ENCODE measurements at regions not wholly inside any gene's neighbourhood (a gene's known extent, or its start where the extent isn't known, plus 50 kb on each side); places are given as distances from the start of the nearest gene placed in this dataset.

DNA sequence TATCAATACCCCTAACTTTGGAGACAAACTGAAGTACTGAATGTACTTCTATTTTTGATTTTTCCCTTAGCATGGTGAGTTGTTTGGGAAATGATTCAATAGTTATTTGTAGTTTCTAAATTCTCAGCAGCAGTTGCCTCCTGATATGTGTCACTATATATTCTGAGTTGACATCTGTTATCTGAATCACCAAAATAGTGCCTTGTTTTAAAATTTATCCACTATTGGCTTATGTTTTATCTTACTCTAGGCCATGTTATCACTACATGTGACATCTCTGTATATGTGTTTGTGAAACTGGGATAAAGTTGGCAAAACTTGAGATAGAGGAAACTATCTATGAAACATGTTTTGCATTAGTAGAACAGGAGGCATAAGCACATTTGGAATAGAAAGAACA, 317.6 kb downstream of the TLE4 start:
- no peak for DNase-seq (ENCODE audit: low read depth in 2 of 2)

DNA sequence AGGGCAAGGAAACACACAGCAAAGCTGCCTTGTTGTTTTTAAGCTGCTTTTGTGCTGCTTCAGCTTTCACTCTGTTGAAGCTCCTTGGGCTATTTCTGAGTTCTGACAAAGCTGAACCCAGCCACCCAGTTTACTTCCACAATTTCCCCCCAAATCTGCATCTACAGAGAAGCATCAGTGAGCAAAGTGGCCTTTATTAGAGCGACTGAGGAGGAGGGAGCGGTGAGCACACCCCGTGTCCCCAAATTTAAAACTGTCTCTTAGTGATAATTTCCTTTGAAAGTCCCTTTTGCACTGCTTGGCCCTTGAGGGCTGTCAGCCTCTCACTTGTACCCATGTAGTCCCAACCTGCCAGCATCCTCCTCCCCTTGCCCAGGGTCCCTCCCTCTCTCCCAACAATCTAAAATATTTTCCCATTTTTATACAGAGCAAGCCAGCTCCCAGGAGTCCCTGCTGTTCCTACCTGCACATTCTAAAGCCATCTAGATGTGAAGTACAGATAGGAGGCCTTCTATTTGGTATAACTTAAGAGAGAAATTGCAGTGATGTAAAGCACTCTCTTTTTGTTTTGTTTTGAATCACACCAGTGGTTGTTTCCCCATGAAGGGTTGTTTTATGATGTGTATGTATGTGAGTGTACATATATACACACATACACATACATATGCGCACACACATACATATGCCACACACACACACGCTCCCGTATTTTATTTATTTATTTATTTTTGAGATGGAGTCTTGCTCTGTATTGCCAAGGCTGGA, 313.5 kb downstream of the TLE4 start:
- no peak for DNase-seq (ENCODE audit: low read depth in 2 of 2)

DNA sequence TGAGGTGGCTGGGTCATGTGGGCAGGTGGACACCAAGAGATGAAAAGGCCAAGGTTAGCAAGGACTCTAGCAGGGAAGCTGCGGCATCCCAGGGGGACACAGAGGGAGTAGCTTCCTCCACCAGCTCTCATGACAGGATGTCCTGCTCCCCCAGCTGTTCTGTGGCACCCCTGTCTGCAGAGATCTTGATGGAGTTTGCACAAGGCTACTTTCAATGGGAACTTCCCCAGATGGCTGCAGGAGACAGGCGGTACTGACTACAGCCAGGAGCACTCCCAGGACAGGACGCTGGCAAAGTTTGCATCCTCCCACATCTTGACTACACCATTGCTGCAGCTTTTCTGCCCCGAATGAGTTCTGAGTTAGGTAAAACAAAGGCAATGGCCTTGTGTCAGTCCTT, 312.8 kb downstream of the TLE4 start:
- no peak for DNase-seq (ENCODE audit: low read depth in 2 of 2)

DNA sequence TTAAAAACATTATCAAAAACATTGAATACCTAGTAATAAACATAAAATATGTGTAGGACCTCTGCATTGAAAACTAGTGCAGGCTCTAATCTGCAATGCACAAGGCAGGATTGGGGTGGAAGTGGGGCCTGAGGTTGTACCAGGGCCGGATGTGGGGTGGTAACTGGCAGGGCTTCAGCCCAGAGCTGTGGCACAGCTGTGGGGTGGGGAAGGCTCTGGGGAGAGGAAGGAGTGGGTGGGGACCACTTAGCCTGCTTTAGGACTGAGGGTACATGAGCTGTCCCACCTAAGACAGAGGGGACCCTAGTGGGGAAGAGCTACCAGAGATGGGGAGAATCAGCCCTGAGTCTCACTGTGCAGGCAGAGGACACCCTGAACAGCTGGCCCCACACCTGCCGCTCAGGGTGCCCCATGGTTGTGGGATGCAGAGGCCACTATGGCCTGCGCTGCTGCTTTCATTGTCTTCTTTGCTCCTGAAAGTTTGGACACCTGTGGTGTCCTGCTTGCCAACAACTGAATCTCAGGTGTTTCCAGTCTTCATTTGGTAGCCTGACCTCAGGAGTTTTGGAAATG, 311.4 kb downstream of the TLE4 start:
- DNase-seq (ENCODE audit: low read depth in 2 of 2): peak; percentile 24 to 27

DNA sequence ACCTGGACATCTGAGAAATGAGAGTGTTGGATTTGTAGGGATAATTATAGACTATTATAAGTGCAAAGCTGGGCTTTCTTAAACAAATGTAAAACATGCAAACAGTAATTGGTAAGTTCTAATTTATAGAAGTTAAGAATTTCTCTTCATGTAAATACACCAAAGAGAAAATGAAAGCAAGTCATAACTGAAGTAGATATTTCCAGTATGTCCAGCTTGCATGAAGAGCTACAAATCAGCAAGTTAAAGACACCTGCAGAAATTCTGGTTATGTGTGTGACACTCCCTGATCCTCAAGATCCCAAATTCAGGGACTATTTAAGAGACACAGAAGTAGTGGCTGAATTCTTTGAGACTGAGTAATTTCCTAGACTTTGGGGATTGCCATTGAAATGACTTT, 308.9 kb downstream of the TLE4 start:
- DNase-seq (ENCODE audit: low read depth in 2 of 2): no peak

DNA sequence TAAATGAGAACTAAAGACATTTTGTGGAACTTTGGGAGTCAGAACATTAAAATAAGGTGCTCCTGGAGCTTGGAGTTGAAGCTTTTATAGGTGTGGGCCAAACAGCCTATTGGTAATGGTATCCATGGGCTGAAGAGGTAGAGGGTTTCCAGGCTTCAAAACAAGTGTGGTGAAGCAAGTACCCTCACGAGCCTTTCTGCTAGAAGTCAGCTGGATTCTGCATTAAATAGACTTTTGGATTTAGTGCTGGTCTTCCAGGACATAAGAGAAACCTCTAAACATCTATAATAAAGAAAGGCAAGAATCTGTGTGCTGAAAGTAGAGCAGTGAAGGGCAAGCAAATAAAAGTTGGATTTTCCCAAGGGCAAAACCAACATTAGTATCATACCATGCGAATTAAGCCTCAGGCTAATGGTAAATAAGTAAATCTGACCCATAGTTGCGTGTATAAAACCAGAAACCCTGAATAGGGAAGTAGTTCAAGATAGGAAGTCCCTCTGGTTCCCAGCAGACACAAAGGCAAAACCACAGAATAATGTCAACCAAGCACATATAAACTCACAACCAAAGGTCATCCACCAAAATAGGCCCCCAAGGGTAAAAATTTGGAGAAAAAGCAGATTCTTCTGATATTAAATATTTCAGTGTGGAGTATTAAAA, 306.3 kb downstream of the TLE4 start:
- DNase-seq (ENCODE audit: low read depth in 2 of 2): no peak

DNA sequence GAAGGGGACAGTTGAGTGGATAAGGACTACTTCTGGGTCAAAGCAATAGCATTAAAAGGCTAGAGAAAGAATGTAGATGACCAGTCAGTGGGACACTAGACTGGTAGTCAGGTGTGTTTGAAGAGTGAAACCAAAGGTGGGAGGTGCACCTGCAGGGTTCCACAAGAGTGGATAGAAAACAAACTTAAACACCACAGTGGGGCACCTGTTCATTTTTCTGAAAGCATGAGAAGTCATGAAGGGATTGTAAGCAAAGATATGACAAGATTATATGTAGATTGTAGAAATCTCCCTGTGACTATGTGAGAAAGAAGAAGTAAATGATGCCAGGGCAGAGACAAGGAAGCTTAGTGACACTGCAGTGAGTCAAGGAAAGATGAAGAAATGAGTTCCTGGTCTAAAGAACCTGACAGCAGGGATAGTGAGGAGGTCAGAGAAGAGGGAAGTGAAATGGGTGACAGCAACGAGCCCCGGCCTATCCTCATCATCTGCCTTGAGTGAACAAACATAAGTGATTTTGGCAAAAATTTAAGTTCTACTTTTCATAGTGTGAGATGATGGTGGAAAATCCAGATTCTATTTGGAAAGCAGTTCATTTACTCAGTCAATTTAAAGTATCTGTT, 296.9 kb downstream of the TLE4 start:
- no peak for DNase-seq (ENCODE audit: low read depth in 2 of 2)

DNA sequence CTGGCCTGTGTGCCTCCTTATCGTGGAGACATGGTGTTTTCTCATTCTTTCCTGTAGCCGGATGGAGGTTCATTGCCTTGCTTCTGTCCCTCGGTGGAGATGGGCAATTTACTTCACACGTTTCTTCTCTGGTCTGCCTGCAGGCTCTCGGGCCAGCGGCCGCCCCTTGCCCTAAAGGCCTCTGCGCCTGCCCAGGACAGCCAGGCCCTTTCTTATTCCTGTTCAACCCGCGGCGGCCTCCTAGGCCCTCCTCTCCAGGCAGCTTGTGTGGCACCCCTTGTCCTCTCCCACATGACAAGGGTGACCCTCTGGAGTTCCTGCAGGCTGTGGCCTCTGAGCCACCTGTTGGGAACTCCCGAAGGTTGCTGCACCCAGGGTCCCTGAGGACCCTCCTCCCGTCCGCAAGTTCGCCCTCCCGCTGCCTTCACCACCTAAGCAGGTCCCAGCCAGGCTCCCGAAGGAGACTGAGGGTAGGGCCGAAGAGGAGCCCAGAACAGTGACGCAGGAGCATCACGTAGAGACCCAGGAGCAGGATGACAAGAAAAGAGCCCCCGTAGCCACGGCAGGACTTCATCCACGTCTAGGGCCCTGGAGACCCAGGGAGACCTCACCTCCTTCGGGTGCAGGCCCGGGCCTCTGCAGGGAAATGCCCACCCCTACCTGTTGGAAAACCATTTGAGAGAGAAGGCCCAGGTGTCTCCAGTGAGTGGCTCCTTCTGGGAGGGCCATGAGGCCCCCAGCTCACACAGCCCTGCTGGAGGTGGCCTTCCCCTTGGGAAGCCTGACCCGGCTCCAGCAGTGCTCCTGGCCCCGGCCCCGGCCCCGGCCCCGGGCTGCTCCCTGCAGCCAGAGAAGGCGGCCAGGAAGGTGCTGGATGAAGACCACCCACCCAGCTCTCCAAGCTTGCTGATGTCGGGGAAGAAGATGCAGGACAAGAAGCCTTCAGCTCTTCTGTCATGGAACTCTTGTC, 291.4 kb downstream of the TLE4 start:
- no peak for DNase-seq (ENCODE audit: low read depth in 2 of 2)

DNA sequence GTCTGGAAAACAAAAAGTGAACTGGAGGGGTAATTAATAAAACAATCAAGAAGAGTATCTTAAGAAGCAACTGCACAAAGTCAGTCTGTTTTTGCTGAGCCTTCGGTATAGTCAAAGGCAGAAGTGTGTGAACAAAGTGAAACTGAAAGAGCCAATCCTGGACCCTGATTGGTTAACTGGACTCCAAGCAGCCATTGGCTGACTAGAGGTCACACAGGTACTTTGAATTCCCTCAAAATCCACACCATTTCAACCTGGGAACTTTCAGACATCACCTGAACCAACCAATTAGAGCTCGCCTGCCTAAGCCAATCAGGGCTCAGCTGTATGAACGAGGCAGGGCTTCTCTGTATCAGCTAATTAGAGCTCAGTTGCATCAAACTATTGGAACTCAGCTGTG, 286.7 kb downstream of the TLE4 start:
- DNase-seq (ENCODE audit: low read depth in 2 of 2): no peak

DNA sequence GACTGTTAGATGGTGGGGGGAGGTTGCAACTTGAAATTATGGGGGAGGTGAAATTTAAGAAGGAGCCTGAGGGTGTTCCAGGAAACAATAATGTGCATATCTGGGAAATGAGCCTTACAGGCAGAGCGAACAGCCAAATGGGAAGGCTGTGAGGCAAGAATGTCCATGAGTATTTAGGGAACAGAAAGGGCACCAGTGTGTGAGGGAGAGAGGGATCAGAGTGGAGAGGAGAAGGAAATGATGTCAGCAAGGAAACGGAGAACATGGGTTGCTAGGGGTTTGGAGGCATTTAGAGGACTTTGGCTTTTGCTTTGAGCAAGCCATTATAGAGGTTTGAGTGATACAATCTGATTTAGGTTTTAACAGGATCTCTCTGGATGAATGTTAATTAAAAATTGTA, 285.4 kb downstream of the TLE4 start:
- no peak for DNase-seq (ENCODE audit: low read depth in 2 of 2)

DNA sequence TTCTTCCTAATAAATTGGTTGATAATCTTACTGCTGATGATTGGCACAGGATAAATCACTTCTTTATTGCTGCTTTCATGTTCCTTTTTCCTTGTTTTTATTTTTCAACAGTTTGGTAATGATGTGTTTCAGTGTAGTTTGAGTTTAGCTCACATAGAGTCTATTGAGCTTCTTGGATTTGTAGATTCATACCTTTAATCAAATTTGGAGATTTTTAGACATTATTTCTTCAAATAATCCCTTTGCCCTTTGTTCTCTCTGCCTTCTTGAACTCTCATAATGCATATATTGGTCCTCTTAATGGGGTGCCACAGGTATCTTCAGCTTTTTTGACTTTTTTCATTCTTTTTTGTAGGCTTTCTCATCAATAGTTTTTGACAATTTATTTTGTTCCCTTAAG, 275.3 kb downstream of the TLE4 start:
- DNase-seq (ENCODE audit: low read depth in 2 of 2): no peak

DNA sequence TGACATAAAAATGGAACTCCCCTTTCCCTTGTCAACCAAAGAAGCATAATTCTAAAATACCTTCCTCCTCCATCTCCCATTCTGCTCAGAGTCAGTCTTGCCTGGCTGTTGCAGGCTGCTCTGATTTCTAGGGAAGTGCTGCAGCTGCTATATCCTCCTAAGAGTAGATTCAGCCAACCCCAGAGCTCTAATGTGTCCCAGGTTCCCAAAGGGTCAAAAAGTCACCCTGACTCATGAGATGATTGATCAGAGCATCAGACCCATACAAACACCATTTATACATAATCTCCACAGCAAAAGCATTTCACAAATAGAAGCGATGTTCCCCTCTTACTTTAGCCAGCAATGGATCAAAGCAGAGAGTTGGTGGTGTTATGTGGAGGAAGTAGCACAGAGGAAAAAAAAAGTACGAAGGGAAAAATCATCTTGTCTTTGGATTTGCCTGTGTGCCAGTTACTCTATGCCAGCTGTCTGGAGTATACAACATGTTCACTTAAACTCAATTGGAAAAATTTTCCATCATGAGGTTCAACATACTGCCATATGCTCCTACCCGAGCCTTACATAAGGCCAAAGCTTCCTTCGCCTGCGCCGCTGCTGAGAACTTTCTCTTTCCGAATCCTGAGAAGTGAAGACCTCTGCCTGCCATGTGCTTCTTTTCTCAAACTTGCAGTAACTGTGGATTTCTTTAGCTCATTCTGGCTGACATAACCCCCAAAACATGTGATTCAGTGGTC, 258.0 kb downstream of the TLE4 start:
- DNase-seq (ENCODE audit: low read depth in 2 of 2): no peak

DNA sequence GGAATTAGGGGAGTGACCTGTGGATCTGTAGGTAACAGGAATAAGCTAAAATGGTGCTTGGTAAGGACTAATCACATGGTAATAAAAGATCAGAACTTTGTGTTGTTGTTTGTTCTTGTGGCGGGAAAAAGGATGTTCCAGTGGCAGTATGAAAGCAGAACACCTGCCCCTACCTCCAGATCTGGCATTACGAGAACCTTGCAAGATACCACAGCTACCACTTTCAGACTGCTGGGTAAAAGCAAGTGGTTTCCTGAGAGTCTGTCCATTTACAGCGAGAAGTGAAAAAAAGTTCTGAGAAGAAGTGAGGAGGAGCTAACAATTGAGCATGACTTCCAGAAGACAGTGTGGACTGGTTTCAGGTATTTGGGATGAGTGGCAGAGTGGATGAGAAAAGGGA, 252.5 kb downstream of the TLE4 start:
- DNase-seq (ENCODE audit: low read depth in 2 of 2): no peak

DNA sequence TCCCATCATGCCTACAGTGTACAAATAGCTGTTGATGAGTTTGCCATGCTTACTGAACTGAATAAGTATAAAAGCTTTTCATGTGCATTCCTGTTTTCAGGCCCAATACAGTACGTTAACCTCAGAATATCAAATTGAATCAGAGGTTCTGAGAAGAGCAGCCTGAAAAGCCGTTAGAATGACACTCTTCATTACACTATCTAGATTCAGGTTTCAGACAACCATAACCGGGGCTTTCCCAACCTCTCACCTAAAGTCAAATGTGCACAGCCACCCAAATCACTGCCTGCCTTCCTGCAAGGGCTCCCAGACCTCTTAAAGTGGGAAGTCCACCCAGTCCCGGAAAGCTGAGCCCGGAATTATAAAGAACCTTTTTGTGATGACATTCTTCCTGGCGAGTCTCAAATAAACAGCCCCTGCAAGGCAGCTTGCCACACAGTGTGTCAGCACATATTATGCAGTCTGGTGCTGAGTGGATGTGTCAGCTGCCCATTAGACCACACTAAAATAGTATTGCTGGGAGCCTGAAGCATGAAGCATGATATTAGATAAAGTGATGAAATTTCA, 245.8 kb downstream of the TLE4 start:
- DNase-seq (ENCODE audit: low read depth in 2 of 2): no peak

DNA sequence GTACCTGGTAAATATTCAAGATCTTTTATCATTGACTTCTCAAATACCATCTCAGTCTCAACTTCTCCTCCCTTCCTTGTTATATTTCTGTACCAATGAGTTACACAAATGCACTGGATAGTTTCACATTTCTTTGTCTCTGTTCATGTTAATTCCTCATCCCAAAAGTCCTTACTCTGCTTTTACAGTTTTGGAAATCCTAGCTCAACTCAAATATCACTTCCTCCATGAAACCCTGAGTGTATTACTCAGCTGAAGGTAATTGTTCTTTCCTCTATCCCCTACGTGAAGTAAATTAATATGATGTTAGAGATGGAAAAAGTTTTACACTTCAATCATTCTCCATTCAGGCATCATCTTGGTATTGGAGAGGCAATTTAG, 241.5 kb downstream of the TLE4 start:
- no peak for DNase-seq (ENCODE audit: low read depth in 2 of 2)

DNA sequence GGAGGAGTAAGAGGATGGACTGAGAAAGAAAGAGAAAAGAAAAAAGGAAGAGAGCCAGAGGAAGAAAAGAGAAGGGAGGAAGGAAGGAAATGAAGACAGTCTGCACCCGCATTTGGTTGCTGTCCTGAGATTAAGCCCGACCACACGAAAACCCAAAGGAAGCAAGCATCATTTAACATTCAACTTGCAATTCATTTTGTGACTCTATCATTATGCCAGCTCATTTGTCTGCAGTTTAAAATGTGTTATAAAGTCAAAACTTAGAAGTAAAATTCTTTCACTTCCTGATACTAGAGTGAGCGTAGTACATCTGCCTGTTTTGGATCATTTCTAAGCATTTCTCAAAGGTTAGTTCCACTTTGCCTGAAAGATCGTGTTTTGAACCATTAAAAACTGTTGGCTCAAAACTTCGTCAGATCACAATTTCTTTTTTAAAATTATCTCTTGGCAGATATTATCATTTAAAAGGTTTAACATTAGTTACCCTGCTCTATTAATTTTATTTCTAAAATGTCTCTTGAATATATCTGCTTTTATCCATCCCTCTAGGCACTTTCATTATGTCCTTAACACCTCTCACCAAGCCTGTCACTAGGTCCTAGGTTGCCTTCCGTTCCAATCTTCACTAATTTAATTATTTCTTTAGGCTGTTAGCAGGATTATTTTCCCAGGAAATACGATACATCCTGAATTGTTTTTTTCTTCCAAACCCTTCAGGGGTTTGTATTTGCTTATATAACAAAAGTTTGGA, 240.9 kb downstream of the TLE4 start:
- no peak for DNase-seq (ENCODE audit: low read depth in 2 of 2)

DNA sequence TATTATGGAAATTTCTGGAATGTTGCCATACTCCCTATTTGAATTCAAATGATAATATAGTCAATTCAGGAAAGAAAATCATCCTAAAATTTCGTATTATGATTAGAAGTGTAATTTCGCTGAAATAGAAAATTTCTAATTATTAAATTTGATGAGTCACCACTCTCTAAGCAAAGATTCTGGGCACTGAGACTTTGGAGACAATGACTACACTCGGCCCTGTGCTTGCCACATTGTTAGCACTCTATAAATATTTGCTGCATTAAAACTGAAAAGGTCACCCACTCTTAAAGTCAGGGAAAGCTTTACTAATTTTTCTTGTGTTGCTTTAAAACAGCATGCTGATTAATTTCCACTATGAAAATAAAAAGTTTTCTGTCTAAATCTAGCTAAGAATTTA, 240.3 kb downstream of the TLE4 start:
- DNase-seq (ENCODE audit: low read depth in 2 of 2): no peak

DNA sequence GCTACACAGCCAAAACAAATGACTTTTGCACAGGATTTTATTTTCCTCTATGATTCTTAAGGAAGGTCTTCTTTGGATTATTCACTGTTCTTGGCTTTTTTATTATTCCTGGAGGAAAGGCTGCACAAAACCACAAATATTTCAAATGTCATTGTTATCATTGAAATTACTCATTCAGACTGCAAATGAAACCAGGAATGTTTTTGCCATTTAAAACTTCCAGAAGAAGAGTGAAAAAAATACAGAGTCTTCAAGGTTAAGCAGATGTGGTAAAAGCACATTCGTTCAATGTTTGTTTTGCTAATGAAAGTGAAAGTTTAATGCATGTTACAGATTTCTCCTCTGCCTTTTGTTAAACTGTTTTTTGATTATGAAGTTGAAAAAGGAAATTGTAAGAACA, 238.2 kb downstream of the TLE4 start:
- no peak for DNase-seq (ENCODE audit: low read depth in 2 of 2)

DNA sequence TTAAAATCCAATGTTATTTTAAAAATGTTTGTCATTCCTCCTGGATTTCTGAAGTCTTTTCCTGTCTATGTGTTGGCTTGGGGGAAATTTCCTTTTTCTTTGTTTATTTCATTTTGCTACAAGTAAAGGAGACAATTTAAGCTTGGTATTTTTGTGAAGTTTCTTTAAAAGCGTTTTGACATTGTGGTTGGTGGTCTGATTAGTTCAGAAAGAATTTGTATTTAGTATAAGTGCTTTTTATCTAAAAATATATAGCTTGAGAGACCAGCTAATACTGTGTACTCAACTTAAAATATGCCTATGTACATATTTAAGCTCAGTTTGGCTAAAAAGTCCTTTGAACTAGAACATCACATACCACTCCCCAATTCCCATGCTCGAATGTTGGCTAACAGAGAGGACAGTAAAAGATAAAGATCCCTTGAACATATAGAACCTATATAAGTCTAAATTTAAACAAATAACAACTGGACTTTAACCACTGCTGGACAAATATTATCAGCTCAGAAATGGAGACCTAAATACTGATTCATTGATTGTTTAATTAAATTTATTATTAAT, 237.6 kb downstream of the TLE4 start:
- DNase-seq (ENCODE audit: low read depth in 2 of 2): no peak

DNA sequence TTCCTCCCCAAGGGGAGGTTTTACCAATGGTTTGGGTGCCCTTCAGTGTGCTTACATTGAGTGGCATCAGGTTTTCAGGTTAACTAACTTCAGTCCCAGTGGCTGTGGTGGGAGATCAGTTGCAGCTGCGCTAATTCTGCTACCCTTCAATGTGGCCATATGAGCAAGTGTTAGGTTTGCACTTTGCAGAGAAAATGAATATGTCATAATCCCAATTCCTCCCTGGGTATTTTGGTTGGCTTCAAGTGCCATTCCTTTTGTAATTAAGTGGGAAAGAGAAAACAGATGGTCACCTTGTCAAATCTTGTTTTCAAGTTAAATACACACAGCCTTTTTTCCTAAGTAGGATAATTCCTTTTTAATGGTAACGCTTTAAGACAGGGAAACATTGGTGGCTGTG, 236.2 kb downstream of the TLE4 start:
- DNase-seq (ENCODE audit: low read depth in 2 of 2): no peak
